ENCODE measurements at regions not wholly inside any gene's neighbourhood (a gene's known extent, or its start where the extent isn't known, plus 50 kb on each side); places are given as distances from the start of the nearest gene placed in this dataset.
A peak's percentile ranks its signal among the peaks of the same experiment; 100 is the strongest.

DNA sequence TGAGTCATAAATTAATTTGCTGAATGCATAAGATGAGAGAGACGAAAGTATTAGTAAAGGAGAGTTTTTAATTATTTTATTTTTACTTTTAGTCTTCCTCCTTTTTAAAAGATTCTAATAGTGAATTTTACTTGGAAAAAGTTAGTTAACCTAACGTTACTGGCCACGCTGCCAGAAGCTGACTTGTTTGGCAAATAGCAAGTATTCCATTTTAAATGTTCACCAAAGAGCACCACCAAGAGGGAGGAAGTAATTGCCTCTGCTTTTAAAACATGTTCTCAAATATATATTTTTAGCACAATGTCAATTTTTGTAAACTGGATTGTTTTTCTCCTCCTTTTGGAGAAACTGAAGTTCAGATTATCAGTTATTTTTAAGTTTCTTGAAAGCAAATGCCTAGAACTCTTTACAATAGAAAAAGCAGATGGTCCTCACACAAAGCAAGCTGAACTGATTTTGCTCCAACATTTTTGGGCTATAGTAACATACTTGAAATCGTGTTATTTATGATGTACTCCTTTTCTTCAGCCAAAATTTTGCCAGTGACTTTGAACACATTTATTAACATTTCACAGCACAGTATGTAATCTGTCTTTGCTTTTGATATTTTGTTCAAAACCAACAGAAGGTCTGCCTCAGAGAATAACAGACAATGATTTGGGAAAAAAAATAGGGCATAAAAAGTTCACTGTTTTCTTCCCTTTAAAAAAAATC, 1311.0 kb upstream of the FAM98A start:
- FAIRE-seq (peak; percentile 38), DNase-seq (ENCODE audit: insufficient read length) (no peak)
- TF ChIP-seq POLR2AphosphoS5 (IDR thresholded peaks at IDR 0.05; ENCODE audit: low read depth, low read length): no peak
- no peak for TF ChIP-seq TAF1 (IDR thresholded peaks at IDR 0.05; ENCODE audit: borderline replicate concordance, low read depth, low read length)
- TF ChIP-seq POLR2A (IDR thresholded peaks at IDR 0.05; ENCODE audit: low read depth, low read length): no peak

DNA sequence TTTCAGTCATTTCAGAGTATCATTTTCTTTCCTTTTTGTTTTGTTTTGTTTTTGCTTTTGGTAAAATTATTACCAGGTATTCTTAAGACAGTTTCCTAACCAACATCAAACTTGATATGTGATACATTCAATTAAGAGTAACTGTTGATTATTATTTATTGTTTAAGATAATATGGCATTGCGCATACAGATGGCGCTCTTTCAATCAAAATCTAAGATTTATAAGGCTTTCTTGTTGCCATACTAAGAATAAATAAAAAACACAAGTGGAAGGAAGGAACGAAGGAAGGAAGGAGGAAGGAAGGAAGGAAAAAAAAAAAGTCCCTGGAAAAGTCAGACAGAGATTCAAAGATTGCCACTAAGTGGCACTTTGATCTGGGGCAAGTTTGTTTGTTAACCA, 1308.7 kb upstream of the FAM98A start:
- no peak for TF ChIP-seq TAF1 (IDR thresholded peaks at IDR 0.05; ENCODE audit: borderline replicate concordance, low read depth, low read length)
- no peak for TF ChIP-seq POLR2A (IDR thresholded peaks at IDR 0.05; ENCODE audit: low read depth, low read length)
- no peak for TF ChIP-seq POLR2AphosphoS5 (IDR thresholded peaks at IDR 0.05; ENCODE audit: low read depth, low read length)
- DNase-seq (ENCODE audit: insufficient read length) (no peak), FAIRE-seq (no peak)

DNA sequence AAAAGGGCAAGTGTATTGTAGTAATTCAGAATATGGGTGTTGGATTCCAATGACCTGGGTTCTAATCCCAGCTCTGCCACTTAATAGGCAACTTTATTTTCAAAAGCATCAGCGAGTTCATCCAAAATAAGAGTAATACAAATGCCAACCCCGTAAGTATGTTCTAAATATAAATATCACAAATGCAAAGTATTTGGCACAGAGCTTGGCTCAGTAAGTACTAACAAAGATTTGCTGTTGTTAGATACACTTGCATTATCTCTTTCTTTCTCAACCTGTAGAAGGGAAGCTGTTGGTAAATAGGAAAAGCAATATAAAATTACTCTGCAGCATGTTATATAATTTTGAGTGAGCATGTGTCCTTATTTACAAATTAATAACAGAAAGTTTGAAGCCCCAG, 1302.6 kb upstream of the FAM98A start:
- no peak for FAIRE-seq
- no peak for DNase-seq (ENCODE audit: insufficient read length)
- TF ChIP-seq TAF1 (IDR thresholded peaks at IDR 0.05; ENCODE audit: borderline replicate concordance, low read depth, low read length) (no peak), POLR2AphosphoS5 (IDR thresholded peaks at IDR 0.05; ENCODE audit: low read depth, low read length) (no peak), POLR2A (IDR thresholded peaks at IDR 0.05; ENCODE audit: low read depth, low read length) (no peak)

DNA sequence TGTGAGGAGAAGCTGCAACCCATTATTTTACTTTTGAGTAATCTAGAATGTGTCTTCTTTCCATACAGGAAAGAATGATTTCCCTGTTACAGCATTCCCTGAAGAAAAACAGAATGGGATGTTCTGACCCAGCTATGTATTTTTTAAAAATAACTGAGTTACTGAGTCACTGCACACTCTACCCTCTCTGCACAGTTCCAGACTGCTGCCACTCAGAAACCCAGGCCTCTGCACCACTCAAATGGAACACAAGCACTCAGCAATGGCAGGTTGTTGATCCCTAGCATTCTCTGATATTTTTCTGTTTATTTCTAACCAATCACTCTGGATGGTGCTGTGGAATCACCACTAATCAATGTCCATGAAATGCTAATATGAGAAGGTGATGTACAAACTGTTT, 1300.0 kb upstream of the FAM98A start:
- no peak for FAIRE-seq
- TF ChIP-seq POLR2A (IDR thresholded peaks at IDR 0.05; ENCODE audit: low read depth, low read length) (no peak), POLR2AphosphoS5 (IDR thresholded peaks at IDR 0.05; ENCODE audit: low read depth, low read length) (no peak), TAF1 (IDR thresholded peaks at IDR 0.05; ENCODE audit: borderline replicate concordance, low read depth, low read length) (no peak)
- DNase-seq (ENCODE audit: insufficient read length): no peak

DNA sequence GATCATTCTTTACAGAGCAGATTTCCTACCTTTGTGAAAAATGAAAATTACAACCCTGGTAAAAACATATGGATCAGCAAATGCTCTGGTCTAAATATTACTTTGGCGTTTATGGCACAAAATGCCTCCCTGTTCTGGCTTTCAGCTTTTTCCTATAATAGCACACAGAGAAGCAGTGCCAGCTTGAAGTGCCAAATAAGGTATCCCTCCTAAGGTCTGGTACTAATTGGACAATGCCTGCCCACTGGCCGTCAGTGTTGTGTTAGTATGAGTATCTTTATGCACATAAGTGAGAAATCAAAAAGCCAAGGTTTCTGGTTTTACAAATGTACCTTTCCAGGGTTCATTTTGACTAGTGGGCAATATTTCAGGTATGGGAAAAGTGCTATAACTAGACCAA, 1293.7 kb upstream of the FAM98A start:
- no peak for DNase-seq (ENCODE audit: insufficient read length)
- no peak for FAIRE-seq
- TF ChIP-seq POLR2AphosphoS5 (IDR thresholded peaks at IDR 0.05; ENCODE audit: low read depth, low read length) (no peak), POLR2A (IDR thresholded peaks at IDR 0.05; ENCODE audit: low read depth, low read length) (no peak), TAF1 (IDR thresholded peaks at IDR 0.05; ENCODE audit: borderline replicate concordance, low read depth, low read length) (no peak)

DNA sequence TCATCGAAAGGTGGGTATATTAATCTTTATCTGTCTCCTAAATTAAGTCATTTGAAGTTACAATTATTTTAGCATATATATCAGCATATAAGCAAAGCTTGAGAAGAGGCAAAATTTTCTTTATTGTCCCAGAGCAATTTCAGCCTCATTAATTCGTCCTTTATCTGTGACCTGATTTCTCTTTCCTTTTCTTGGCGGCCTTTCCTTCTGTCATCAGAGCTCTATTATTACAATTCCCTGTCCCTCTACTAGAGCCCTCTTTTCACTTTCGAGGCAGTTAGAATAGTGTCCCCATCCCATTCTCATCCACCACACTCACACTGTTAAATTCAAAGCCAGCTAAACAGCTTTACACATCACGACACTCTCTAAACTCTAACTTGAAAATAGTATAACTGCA, 1293.2 kb upstream of the FAM98A start:
- TF ChIP-seq POLR2A (IDR thresholded peaks at IDR 0.05; ENCODE audit: low read depth, low read length): no peak
- no peak for TF ChIP-seq POLR2AphosphoS5 (IDR thresholded peaks at IDR 0.05; ENCODE audit: low read depth, low read length)
- no peak for TF ChIP-seq TAF1 (IDR thresholded peaks at IDR 0.05; ENCODE audit: borderline replicate concordance, low read depth, low read length)
- no peak for DNase-seq (ENCODE audit: insufficient read length)
- no peak for FAIRE-seq

DNA sequence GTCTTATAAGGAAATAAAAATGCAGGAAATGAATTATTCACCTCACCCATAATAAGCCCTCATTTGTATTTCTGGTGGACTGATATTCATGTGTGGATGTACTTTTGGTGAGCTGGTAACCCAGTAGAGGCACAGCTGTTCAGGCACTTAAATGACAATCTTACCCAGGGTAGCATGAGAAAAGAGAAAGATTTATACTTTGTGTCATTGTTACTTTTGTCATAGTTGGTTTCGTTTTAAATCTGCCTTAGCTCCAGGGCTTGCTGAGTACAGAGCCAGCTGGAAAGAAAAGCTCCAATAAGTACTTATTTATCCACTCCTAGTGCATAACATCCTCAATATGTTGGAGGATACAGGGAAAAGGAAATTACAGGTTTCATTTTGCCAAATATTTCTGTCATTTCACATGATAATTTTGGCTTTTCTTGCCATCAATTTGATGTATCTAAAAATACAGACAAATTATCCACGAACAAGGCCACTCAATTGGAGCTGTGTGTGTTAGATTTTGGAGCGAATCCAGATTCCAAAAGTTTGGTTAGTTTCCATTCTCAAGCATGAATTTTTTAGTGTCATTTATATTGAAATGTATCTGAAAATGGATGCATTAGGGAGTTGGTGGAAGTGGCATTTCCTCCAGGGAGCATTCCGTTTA, 1276.1 kb upstream of the FAM98A start:
- TF ChIP-seq POLR2A (IDR thresholded peaks at IDR 0.05; ENCODE audit: low read depth, low read length): no peak
- TF ChIP-seq TAF1 (IDR thresholded peaks at IDR 0.05; ENCODE audit: borderline replicate concordance, low read depth, low read length): no peak
- TF ChIP-seq POLR2AphosphoS5 (IDR thresholded peaks at IDR 0.05; ENCODE audit: low read depth, low read length): no peak
- DNase-seq (ENCODE audit: insufficient read length): no peak
- FAIRE-seq: no peak

DNA sequence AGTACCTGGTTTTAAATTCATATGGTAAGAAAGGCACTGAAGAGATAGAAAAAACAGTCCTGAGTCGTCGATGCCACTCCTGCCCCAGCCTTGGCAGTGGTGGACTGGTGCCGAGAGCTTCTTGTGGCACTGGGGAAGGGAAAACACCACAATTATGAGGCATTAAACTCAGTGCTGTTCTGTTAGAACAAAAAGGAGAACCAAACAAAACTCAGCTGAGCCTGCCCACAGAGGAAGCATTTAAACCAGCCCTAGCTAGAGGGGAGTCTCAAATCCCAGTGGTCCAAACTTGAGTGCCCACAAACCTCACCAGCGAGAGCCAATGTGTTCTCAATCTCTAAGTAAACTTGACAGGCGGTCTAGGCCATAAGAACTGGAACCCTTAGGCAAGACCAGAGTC, 1254.5 kb upstream of the FAM98A start:
- no peak for FAIRE-seq
- TF ChIP-seq POLR2A (IDR thresholded peaks at IDR 0.05; ENCODE audit: low read depth, low read length) (no peak), POLR2AphosphoS5 (IDR thresholded peaks at IDR 0.05; ENCODE audit: low read depth, low read length) (no peak), TAF1 (IDR thresholded peaks at IDR 0.05; ENCODE audit: borderline replicate concordance, low read depth, low read length) (no peak)

DNA sequence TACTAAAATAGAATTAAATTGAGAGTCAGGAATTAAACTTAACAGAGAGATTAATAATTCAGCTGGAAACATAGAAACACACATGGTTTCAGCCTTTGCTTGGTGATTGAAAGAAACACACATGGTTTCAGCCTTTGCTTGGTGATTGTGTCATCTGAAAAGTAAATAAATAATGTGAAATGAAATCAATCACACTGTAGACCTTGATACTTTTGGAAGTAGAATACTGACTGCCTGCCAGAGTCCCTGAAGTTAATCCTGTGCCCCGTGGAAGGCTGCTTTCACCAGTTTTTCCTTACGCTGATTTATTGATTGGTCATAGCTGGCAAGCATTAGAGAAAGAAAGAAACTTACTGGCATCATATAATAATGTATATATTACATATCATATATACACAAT, 1252.7 kb upstream of the FAM98A start:
- DNase-seq (ENCODE audit: insufficient read length): no peak
- FAIRE-seq: no peak
- no peak for TF ChIP-seq POLR2AphosphoS5 (IDR thresholded peaks at IDR 0.05; ENCODE audit: low read depth, low read length)
- no peak for TF ChIP-seq POLR2A (IDR thresholded peaks at IDR 0.05; ENCODE audit: low read depth, low read length)
- no peak for TF ChIP-seq TAF1 (IDR thresholded peaks at IDR 0.05; ENCODE audit: borderline replicate concordance, low read depth, low read length)

More for the DNA sequence above, 1254.5 kb upstream of the FAM98A start:
- DNase-seq (ENCODE audit: insufficient read length): no peak

DNA sequence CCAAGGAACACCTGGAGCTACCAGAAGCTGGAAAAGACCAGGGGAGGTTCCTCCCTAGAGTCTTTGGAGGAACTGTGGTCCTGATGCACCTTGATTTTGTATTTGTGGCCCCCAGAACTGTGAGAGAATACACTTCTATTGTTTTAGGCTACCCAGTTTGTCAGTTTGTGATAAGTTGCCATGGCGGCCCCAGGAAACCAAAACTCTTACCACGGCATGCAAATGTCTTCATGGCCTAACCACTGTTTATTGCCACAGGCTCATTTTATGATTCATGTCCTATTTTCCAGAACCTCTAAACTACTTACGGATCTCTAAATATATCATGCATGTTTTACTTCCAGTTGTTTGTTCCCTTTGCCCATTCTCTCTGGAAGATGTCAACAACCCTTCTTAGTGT, 1250.7 kb upstream of the FAM98A start:
- FAIRE-seq: no peak
- TF ChIP-seq POLR2AphosphoS5 (IDR thresholded peaks at IDR 0.05; ENCODE audit: low read depth, low read length) (no peak), TAF1 (IDR thresholded peaks at IDR 0.05; ENCODE audit: borderline replicate concordance, low read depth, low read length) (no peak), POLR2A (IDR thresholded peaks at IDR 0.05; ENCODE audit: low read depth, low read length) (no peak)
- DNase-seq (ENCODE audit: insufficient read length): no peak

DNA sequence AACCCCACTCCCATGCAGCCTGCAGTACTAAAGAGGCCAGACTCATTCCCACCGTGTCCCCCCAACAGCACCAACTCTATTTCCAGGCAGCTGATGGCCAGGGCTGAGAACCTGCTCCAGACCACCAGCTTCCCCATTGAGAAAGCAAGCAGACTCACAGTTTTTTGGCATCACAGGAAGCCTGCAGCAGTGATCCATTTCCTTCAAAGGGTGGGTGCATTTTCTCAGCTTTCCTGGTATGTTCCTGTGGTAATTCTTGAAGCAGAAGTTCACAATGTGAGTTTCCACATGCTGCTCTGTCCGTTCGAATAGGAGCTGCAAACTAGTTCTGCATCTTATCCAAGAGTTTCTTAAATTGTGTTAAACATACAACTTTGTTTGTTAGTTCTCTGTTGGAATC, 1249.6 kb upstream of the FAM98A start:
- FAIRE-seq (no peak), DNase-seq (ENCODE audit: insufficient read length) (no peak)
- no peak for TF ChIP-seq TAF1 (IDR thresholded peaks at IDR 0.05; ENCODE audit: borderline replicate concordance, low read depth, low read length)
- TF ChIP-seq POLR2A (IDR thresholded peaks at IDR 0.05; ENCODE audit: low read depth, low read length): no peak
- no peak for TF ChIP-seq POLR2AphosphoS5 (IDR thresholded peaks at IDR 0.05; ENCODE audit: low read depth, low read length)

DNA sequence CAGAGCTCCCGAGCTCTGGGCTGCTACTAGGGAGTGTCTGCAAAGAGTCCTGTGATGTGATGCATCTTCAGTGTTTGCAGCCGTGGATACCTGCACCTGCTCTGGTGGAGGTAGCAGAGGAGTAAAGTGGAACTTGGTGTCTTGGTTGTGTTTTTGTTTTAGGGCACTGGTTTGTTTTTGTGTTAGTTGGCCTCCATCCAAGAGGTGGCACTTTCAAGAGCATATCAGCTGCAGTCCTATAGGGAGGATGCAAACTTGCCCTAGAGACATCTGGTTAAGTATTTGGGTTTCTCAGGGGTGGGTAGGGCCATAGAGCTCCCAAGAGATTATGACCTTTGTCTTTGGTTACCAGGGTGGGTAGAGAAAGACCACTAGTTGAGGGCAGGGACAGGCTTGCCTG, 1249.0 kb upstream of the FAM98A start:
- TF ChIP-seq TAF1 (IDR thresholded peaks at IDR 0.05; ENCODE audit: borderline replicate concordance, low read depth, low read length) (no peak), POLR2A (IDR thresholded peaks at IDR 0.05; ENCODE audit: low read depth, low read length) (no peak), POLR2AphosphoS5 (IDR thresholded peaks at IDR 0.05; ENCODE audit: low read depth, low read length) (no peak)
- FAIRE-seq: no peak
- DNase-seq (ENCODE audit: insufficient read length): no peak
